HT1080 (cell line): ENCODE measurements at regions not wholly inside any gene's neighbourhood (a gene's known extent, or its start where the extent isn't known, plus 50 kb on each side); places are given as distances from the start of the nearest gene placed in this dataset.
"Not testable (repeated sequence)": the region's sequence is repeated elsewhere in the genome, so short reads cannot be mapped to it uniquely, and the experiment has no call there.

Experiments used
- DNase-seq: peaks from one replicate; pipeline ENCODE4 v3.0.0-alpha.2; 2015; ENCODE audit warnings: low read depth

GRCh38 chr2:147030966-147031720, 813.7 kb upstream of the ACVR2A start:
- DNase-seq = peak; percentile 72

GRCh38 chr2:147027436-147027835, 817.4 kb upstream of the ACVR2A start:
- no peak for DNase-seq

GRCh38 chr2:147026664-147027295, 818.0 kb upstream of the ACVR2A start:
- DNase-seq = peak; percentile 89

GRCh38 chr2:147025646-147026585, 818.9 kb upstream of the ACVR2A start:
- DNase-seq = no peak

GRCh38 chr2:147019311-147019710, 825.5 kb upstream of the ACVR2A start:
- DNase-seq = no peak

GRCh38 chr2:147017951-147018645, 826.7 kb upstream of the ACVR2A start:
- no peak for DNase-seq

GRCh38 chr2:147016181-147016580, 828.6 kb upstream of the ACVR2A start:
- no peak for DNase-seq

GRCh38 chr2:147015591-147015990, 829.2 kb upstream of the ACVR2A start:
- DNase-seq = no peak

GRCh38 chr2:147013696-147014392, 831.0 kb upstream of the ACVR2A start:
- DNase-seq = no peak

- DNase-seq = peak; percentile 17
Measured at GRCh38 chr2:147008481-147008880, 836.3 kb upstream of the ACVR2A start.

GRCh38 chr2:147006736-147007141, 838.1 kb upstream of the ACVR2A start:
- DNase-seq = no peak

- DNase-seq = no peak
Measured at GRCh38 chr2:147003081-147003480, 841.7 kb upstream of the ACVR2A start.

- DNase-seq = no peak
Measured at GRCh38 chr2:147002256-147002655, 842.6 kb upstream of the ACVR2A start.

GRCh38 chr2:147001061-147001460, 843.8 kb upstream of the ACVR2A start:
- no peak for DNase-seq

- DNase-seq = not testable (repeated sequence)
Measured at GRCh38 chr2:147000151-147000550, 844.7 kb upstream of the ACVR2A start.

- DNase-seq = no peak
Measured at GRCh38 chr2:146997945-146998344, 846.9 kb upstream of the ACVR2A start.

GRCh38 chr2:146997488-146997887, 847.3 kb upstream of the ACVR2A start:
- no peak for DNase-seq

- DNase-seq = no peak
Measured at GRCh38 chr2:146994246-146994645, 850.6 kb upstream of the ACVR2A start.

GRCh38 chr2:146992466-146992865, 852.4 kb upstream of the ACVR2A start:
- no peak for DNase-seq

GRCh38 chr2:146992057-146992456, 852.8 kb upstream of the ACVR2A start:
- no peak for DNase-seq
